G401.6 (cell line): ENCODE measurements at regions not wholly inside any gene's neighbourhood (a gene's known extent, or its start where the extent isn't known, plus 50 kb on each side); places are given as distances from the start of the nearest gene placed in this dataset.
"Not testable (repeated sequence)": the region's sequence is repeated elsewhere in the genome, so short reads cannot be mapped to it uniquely, and the experiment has no call there.

Source experiments
- FAIRE-seq: peaks from 2 replicates; lab custom pipeline; 2012; peaks lifted over from hg19 to GRCh38; lab: Jason Lieb, UNC

DNA sequence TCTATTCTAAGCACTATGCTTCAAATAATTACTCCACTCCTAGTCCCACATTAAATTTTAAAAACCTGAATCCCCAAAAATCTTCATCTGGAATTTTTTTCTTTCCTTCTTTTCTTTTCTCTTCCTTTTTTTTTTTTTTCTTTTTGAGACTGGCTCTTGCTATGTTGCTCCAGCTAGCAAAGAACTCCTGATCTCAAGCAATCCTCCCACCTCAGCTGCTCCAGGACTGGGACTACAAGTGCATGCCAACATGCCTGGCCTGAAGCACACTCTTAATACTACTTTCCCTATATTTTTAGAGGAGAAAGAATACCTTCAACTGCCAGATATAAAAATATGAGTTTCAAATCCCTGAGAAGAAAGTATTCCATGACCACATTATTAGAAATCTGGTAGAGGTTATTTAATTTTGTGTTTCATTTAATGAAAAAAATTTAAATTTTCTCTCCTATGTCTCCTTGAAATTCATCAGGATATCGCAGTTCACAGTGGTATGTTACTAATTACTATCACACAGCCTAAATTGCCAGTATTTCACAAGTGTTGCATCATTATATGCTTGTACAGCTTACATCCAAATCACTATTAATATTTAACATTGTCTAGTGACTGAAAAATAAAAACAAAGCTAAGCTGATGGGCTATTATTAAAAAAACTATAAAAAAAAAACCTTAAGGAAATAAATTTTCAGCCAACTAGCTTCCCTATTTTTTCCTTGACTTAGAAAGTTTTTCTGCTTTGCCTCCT, 227.8 kb downstream of the NAF1 start:
- FAIRE-seq: no peak

- no peak for FAIRE-seq
Observed at GRCh38 chr4:162935214-162935613, 231.5 kb downstream of the NAF1 start.

- FAIRE-seq: no peak
Observed at GRCh38 chr4:162931286-162931685, 235.4 kb downstream of the NAF1 start.

DNA sequence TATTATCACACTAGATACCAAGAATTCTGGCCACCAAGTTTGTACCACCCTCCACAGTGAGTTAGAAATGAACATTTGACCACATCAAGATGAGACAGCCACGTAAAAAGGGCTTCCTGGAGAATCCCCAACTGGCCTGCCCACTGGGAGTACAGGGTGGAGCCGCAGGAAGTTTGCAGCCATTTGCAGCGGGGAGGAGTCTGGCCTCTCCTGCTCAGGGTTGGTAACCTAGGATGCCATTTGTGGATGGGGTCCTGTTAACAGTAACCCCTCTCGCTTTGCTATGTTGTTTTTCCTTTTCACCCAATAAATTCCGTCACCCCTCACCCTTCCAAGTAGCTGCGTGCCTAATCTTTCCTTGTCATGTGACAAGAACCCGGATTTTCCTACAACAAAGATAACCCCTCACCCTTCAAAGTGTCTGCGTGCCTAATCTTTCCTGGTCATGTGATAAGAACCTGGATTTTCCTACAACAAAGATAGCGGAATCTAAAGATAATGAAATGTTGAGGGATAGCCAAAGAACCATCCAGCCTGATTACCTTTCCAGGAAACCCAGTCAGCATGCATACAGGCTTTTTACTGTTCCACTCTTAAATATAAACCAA, 245.4 kb downstream of the NAF1 start:
- FAIRE-seq: no peak

GRCh38 chr4:162920649-162921048, 246.0 kb downstream of the NAF1 start:
- no peak for FAIRE-seq

- FAIRE-seq: no peak
Observed at GRCh38 chr4:162912482-162912881, 254.2 kb downstream of the NAF1 start.

DNA sequence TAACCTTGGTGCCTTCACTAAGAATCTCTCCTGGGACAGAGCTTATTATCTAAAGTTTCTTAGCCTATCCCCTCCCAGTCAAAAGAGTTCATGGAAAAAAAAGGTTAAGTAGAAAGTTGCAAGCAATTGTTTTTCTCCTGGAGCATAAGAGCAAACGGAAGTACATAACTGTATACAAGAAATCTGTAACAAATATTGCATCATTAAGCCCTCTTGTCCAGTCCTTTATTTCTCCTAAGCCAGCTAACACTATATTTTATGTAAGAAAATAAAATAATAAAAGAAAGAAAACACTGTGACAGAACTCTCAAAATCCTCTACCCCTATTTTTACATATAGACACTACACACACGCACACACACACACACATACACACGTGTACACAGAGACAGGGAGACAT, 255.3 kb downstream of the NAF1 start:
- FAIRE-seq: no peak

- FAIRE-seq: no peak
Observed at GRCh38 chr4:162909952-162910351, 256.7 kb downstream of the NAF1 start.

DNA sequence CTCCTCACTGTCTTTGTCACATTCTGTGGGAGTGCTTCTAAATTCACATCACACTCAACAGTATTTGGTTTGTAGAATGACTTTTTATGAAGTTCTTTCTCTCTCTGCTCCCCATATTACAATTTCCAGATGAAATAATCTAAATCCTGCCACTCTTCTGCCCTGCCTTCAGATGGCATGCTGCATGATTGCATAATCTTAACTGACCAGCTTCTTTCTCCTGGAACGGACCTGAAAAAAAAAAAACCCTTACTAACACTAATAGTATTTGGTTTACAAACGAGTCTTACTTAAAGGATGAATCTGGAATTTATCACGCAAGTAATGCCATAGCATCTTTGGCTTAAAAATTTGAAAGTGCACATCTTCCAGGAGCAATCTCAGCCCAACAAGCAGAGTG, 272.3 kb downstream of the NAF1 start:
- no peak for FAIRE-seq

GRCh38 chr4:162891788-162892707, 274.6 kb downstream of the NAF1 start:
- FAIRE-seq: no peak

- FAIRE-seq: no peak
Observed at GRCh38 chr4:162878096-162878495, 288.6 kb downstream of the NAF1 start.

DNA sequence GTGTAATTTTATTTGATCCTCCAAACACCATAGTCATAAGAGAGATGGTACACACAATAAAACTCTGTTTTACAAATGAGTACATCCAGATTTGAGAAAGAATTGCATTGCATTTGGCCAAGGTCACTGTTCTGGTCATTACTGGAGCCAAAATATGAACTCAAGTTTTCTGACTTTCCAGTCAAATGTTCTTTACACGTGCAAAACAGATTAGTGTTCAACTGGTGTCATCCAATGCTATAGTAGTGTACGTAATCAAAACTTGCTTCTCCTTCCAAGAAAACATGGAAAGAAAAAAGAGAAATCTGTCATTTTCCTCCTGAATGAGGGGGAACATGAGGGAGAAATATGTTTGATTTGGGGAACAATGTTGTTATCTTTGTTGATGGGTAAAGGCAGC, 291.9 kb downstream of the NAF1 start:
- no peak for FAIRE-seq

GRCh38 chr4:162871990-162872389, 294.7 kb downstream of the NAF1 start:
- no peak for FAIRE-seq

- no peak for FAIRE-seq
Observed at GRCh38 chr4:162869157-162869556, 297.5 kb downstream of the NAF1 start.

- no peak for FAIRE-seq
Observed at GRCh38 chr4:162866565-162866964, 300.1 kb downstream of the NAF1 start.

GRCh38 chr4:162865102-162865501, 301.6 kb downstream of the NAF1 start:
- FAIRE-seq: no peak

GRCh38 chr4:162853788-162854187, 312.9 kb downstream of the NAF1 start:
- FAIRE-seq: no peak

DNA sequence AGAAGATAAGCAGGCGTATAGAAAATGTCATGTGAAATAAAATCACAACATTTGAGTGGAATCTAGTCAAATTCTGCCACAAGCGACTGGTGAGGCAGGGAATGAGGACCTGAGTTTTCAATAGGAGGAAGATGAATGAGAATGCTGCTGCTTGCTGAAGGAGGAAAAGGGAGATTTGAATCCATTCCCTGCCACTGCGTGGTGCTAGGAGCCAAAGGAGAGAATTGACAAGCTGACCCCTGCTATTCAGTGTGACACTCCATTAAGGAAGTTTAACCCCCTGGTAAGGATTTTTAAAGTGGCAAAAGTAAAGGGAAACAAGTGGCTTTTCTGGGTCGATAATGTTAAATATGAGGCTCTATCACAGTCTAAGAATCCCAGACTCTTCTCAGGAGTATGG, 314.0 kb downstream of the NAF1 start:
- no peak for FAIRE-seq

GRCh38 chr4:162851241-162851758, 315.4 kb downstream of the NAF1 start:
- not testable (repeated sequence) for FAIRE-seq

GRCh38 chr4:162849937-162850336, 316.8 kb downstream of the NAF1 start:
- no peak for FAIRE-seq

GRCh38 chr4:162847945-162848549, 318.6 kb downstream of the NAF1 start:
- FAIRE-seq: no peak

- FAIRE-seq: no peak
Observed at GRCh38 chr4:162841753-162842152, 324.9 kb downstream of the NAF1 start.
